GM12873 (cell line): ENCODE measurements at regions not wholly inside any gene's neighbourhood (a gene's known extent, or its start where the extent isn't known, plus 50 kb on each side); places are given as distances from the start of the nearest gene placed in this dataset.

Experiments
- CTCF ChIP-seq: IDR thresholded peaks from 2 replicates; pipeline ENCODE4 v1.5.1; 2012; ENCODE audit warnings: low read depth, mild to moderate bottlenecking, moderate library complexity, low read length, control low read depth; ENCODE audit not compliant: insufficient read depth; ENCODE audit errors: missing control alignments

- TF ChIP-seq CTCF: no peak
Observed at GRCh38 chr12:3980504-3981272, 107.5 kb upstream of the PARP11 start.

GRCh38 chr12:3977621-3978020, 104.4 kb upstream of the PARP11 start:
- TF ChIP-seq CTCF: no peak

GRCh38 chr12:3976351-3976938, 103.2 kb upstream of the PARP11 start:
- no peak for TF ChIP-seq CTCF

GRCh38 chr12:3975652-3976051, 102.5 kb upstream of the PARP11 start:
- no peak for TF ChIP-seq CTCF

GRCh38 chr12:3974883-3975282, 101.7 kb upstream of the PARP11 start:
- TF ChIP-seq CTCF: no peak

- no peak for TF ChIP-seq CTCF
Observed at GRCh38 chr12:3973973-3974644, 100.9 kb upstream of the PARP11 start.

GRCh38 chr12:3973269-3973884, 100.2 kb upstream of the PARP11 start:
- TF ChIP-seq CTCF: no peak
